ENCODE measurements at regions not wholly inside any gene's neighbourhood (a gene's known extent, or its start where the extent isn't known, plus 50 kb on each side); places are given as distances from the start of the nearest gene placed in this dataset.

DNA sequence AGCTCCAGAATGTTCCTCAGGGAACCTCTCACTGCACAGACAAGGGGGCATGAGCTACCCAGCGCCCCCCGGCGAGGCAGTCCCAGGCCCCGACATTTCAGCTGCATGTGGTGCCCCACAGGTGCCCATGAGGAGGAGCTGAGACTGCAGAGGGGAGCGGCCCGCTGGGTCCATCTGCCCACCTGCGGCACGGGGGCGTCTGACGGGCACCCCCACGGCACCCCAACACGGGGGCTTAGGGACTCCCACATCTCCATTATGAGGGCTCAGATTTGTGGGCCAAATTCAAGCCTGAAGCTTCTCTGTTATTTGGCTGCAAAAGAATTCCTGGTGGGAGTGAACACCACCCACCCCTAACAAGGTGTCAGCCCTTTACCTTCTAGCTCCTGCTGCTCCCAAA lies 258.4 kb downstream of the UACA start:
- no peak for DNase-seq (ENCODE audit: low read depth, low spot score)
- CTCF ChIA-PET: interaction anchor here (1.0 to 3.6 kb wide), 2 partner anchors 16 to 132 kb away, joined by 3 to 16 read pairs; no protein-coding TSS in a partner anchor
- POLR2A ChIA-PET: interaction anchor here (0.5 to 1.2 kb wide), 3 partner anchors 30 to 1041 kb away, joined by 3 to 6 read pairs (median 3); no protein-coding TSS in a partner anchor
- Histone ChIP-seq H3K4me3 (ENCODE audit: low read depth, low read length) (no peak overlapping the region), H3K27me3 (ENCODE audit: control insufficient read depth, insufficient read depth, low read length) (peaks cover 8% of the 10 kb centered on the region), H3K9me3 (ENCODE audit: control insufficient read depth, insufficient read depth, low read length) (peaks cover 9% of the 10 kb centered on the region), H3K27ac (ENCODE audit: low read depth, low read length) (no peak overlapping the region)
- TF ChIP-seq, protein P1, sequence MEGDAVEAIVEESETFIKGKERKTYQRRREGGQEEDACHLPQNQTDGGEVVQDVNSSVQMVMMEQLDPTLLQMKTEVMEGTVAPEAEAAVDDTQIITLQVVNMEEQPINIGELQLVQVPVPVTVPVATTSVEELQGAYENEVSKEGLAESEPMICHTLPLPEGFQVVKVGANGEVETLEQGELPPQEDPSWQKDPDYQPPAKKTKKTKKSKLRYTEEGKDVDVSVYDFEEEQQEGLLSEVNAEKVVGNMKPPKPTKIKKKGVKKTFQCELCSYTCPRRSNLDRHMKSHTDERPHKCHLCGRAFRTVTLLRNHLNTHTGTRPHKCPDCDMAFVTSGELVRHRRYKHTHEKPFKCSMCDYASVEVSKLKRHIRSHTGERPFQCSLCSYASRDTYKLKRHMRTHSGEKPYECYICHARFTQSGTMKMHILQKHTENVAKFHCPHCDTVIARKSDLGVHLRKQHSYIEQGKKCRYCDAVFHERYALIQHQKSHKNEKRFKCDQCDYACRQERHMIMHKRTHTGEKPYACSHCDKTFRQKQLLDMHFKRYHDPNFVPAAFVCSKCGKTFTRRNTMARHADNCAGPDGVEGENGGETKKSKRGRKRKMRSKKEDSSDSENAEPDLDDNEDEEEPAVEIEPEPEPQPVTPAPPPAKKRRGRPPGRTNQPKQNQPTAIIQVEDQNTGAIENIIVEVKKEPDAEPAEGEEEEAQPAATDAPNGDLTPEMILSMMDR (IDR thresholded peaks at IDR 0.05; ENCODE audit: low read depth, low read length): no peak

DNA sequence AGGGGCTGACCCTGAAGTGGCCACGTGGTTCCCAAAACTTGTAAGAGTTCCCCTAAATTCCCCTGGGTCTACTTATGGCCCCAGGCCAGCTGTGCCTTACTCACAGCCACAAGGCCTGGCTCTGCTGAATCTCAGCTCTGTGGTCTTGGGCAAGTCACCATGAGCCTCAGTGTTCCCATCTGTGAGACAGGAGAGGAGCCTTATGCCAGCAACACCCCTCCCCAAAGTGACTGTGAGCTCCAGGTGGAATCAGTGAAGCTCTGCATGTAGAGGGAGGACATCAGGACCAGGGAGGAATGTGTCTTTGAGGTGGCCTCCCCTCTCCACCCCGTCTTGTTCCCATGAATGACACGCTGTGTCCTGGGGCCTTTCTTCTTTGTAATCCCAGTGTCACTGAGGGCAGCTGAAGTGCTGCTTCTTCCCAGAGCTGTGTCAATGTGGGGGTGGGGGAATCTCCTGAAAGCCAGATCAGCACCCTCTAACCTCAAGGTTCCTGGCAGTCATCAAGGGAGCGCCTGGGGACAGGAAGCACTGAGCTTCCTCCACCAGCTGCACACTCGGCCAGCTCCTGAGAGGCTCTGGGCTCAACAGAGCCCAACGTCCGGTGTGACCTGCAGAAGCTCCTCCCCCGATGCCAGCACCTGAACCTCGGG lies 258.9 kb downstream of the UACA start:
- no peak for DNase-seq (ENCODE audit: low read depth, low spot score)
- ChIA-PET CTCF (interaction anchor here (1.0 to 3.6 kb wide), 2 partner anchors 16 to 133 kb away, joined by 3 to 16 read pairs; no protein-coding TSS in a partner anchor), POLR2A (interaction anchor here (1.1 kb wide), 1 partner anchor 22 kb away, joined by 4 read pairs; no protein-coding TSS in a partner anchor)
- H3K9me3 ChIP-seq (ENCODE audit: control insufficient read depth, insufficient read depth, low read length): peaks cover 4% of the 10 kb centered on the region; the same call in 1 of the 2 replicates
- no peak overlapping the region for H3K4me3 ChIP-seq (ENCODE audit: low read depth, low read length)
- peaks cover 12% of the 10 kb centered on the region for H3K27me3 ChIP-seq (ENCODE audit: control insufficient read depth, insufficient read depth, low read length)
- TF ChIP-seq, protein P1 (IDR thresholded peaks at IDR 0.05; ENCODE audit: low read depth, low read length): no peak
- no peak overlapping the region for H3K27ac ChIP-seq (ENCODE audit: low read depth, low read length)

DNA sequence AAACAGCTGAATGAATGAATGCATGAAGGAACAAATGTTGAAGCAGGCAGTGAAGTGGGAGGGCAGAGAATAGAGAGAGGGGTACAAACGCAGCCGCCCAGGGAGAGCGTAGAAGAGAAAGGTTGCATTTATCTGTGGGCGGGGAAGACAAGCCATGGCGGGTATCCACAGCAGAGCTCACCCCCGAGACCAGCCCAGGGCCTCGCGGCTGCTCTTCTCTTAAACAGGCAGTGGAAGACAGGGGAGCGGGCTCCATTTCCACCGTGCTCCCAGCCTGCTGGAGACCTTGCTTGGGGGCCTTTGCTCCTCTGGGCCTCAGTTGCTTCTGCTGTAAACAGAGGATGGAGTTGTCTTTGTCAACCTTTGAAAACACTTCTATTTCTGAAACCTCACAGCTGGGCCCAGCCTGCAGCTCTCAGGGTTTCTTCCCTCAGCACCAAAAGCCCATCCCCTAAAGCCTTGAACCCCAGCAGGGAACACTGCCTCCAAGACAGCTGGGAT lies 259.5 kb downstream of the UACA start:
- DNase-seq (ENCODE audit: low read depth, low spot score): no peak
- peaks cover 12% of the 10 kb centered on the region for H3K27me3 ChIP-seq (ENCODE audit: control insufficient read depth, insufficient read depth, low read length)
- CTCF ChIA-PET: interaction anchor here (3.6 kb wide), 1 partner anchor 15 kb away, joined by 16 read pairs; no protein-coding TSS in a partner anchor
- no peak overlapping the region for H3K4me3 ChIP-seq (ENCODE audit: low read depth, low read length)
- POLR2A ChIA-PET: interaction anchor here (1.1 kb wide), 1 partner anchor 23 kb away, joined by 4 read pairs; no protein-coding TSS in a partner anchor
- TF ChIP-seq, protein P1 (IDR thresholded peaks at IDR 0.05; ENCODE audit: low read depth, low read length): no peak
- H3K27ac ChIP-seq (ENCODE audit: low read depth, low read length): no peak overlapping the region
- H3K9me3 ChIP-seq (ENCODE audit: control insufficient read depth, insufficient read depth, low read length): peaks cover 4% of the 10 kb centered on the region; the same call in 1 of the 2 replicates

GRCh38 chr15:70503073-70503745 lies 260.1 kb downstream of the UACA start:
- H3K4me3 ChIP-seq (ENCODE audit: low read depth, low read length): no peak overlapping the region
- H3K9me3 ChIP-seq (ENCODE audit: control insufficient read depth, insufficient read depth, low read length): peaks cover 4% of the 10 kb centered on the region; the same call in 1 of the 2 replicates
- no peak overlapping the region for H3K27ac ChIP-seq (ENCODE audit: low read depth, low read length)
- CTCF ChIA-PET: interaction anchor here (3.6 kb wide), 1 partner anchor 15 kb away, joined by 16 read pairs; no protein-coding TSS in a partner anchor
- POLR2A ChIA-PET: interaction anchor here (1.1 kb wide), 1 partner anchor 23 kb away, joined by 4 read pairs; no protein-coding TSS in a partner anchor
- TF ChIP-seq, protein P1 (IDR thresholded peaks at IDR 0.05; ENCODE audit: low read depth, low read length): no peak
- DNase-seq (ENCODE audit: low read depth, low spot score): no peak
- peaks cover 12% of the 10 kb centered on the region for H3K27me3 ChIP-seq (ENCODE audit: control insufficient read depth, insufficient read depth, low read length)

Measured in AG04450 (cell line).